ENCODE measurements at regions not wholly inside any gene's neighbourhood (a gene's known extent, or its start where the extent isn't known, plus 50 kb on each side); places are given as distances from the start of the nearest gene placed in this dataset.

GRCh38 chr13:89763005-89763404 lies 1584.5 kb upstream of the MIR17HG start:
- TF ChIP-seq E2F4 (CRISPR knock-in tag; IDR thresholded peaks at IDR 0.05; ENCODE audit: borderline replicate concordance, low read depth) (no peak), FOXP1 (CRISPR knock-in tag; IDR thresholded peaks at IDR 0.05; ENCODE audit: borderline replicate concordance) (no peak), GTF2I (CRISPR knock-in tag; conservative IDR thresholded peaks at IDR 0.05) (no peak), ZNF138 (CRISPR knock-in tag; conservative IDR thresholded peaks at IDR 0.05) (no peak), TCF7 (CRISPR knock-in tag; IDR thresholded peaks at IDR 0.05; ENCODE audit: low read depth) (no peak), ZBTB43 (CRISPR knock-in tag; IDR thresholded peaks at IDR 0.05) (no peak), ZNF232 (CRISPR knock-in tag; IDR thresholded peaks at IDR 0.05) (no peak), HMGXB4 (CRISPR knock-in tag; IDR thresholded peaks at IDR 0.05) (no peak)
- TF ChIP-seq, protein P1, sequence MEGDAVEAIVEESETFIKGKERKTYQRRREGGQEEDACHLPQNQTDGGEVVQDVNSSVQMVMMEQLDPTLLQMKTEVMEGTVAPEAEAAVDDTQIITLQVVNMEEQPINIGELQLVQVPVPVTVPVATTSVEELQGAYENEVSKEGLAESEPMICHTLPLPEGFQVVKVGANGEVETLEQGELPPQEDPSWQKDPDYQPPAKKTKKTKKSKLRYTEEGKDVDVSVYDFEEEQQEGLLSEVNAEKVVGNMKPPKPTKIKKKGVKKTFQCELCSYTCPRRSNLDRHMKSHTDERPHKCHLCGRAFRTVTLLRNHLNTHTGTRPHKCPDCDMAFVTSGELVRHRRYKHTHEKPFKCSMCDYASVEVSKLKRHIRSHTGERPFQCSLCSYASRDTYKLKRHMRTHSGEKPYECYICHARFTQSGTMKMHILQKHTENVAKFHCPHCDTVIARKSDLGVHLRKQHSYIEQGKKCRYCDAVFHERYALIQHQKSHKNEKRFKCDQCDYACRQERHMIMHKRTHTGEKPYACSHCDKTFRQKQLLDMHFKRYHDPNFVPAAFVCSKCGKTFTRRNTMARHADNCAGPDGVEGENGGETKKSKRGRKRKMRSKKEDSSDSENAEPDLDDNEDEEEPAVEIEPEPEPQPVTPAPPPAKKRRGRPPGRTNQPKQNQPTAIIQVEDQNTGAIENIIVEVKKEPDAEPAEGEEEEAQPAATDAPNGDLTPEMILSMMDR (IDR thresholded peaks at IDR 0.05), result no peak
- TF ChIP-seq, protein P2, sequence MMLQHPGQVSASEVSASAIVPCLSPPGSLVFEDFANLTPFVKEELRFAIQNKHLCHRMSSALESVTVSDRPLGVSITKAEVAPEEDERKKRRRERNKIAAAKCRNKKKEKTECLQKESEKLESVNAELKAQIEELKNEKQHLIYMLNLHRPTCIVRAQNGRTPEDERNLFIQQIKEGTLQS (CRISPR knock-in tag; conservative IDR thresholded peaks at IDR 0.05), result no peak
- TF ChIP-seq, protein P3, sequence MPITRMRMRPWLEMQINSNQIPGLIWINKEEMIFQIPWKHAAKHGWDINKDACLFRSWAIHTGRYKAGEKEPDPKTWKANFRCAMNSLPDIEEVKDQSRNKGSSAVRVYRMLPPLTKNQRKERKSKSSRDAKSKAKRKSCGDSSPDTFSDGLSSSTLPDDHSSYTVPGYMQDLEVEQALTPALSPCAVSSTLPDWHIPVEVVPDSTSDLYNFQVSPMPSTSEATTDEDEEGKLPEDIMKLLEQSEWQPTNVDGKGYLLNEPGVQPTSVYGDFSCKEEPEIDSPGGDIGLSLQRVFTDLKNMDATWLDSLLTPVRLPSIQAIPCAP (CRISPR knock-in tag; IDR thresholded peaks at IDR 0.05), result no peak
- TF ChIP-seq, protein P4, sequence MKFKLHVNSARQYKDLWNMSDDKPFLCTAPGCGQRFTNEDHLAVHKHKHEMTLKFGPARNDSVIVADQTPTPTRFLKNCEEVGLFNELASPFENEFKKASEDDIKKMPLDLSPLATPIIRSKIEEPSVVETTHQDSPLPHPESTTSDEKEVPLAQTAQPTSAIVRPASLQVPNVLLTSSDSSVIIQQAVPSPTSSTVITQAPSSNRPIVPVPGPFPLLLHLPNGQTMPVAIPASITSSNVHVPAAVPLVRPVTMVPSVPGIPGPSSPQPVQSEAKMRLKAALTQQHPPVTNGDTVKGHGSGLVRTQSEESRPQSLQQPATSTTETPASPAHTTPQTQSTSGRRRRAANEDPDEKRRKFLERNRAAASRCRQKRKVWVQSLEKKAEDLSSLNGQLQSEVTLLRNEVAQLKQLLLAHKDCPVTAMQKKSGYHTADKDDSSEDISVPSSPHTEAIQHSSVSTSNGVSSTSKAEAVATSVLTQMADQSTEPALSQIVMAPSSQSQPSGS (CRISPR knock-in tag; IDR thresholded peaks at IDR 0.05; ENCODE audit: borderline replicate concordance, low read depth), result no peak
